ENCODE measurements at regions not wholly inside any gene's neighbourhood (a gene's known extent, or its start where the extent isn't known, plus 50 kb on each side); places are given as distances from the start of the nearest gene placed in this dataset.

GRCh38 chr17:34811561-34811960 is 149.7 kb downstream of the CCT6B start:
- TF ChIP-seq CTCF (IDR thresholded peaks at IDR 0.05; ENCODE audit: extremely low read depth, low read depth, low read length), result no peak
- Histone ChIP-seq H3K9me3 (ENCODE audit: low read depth, low read length) (no peaks in the 10 kb centered on the region), H3K4me2 (ENCODE audit: insufficient read depth, low read length) (no peak overlapping the region), H3K36me3 (ENCODE audit: insufficient read depth, low read length) (no peaks in the 10 kb centered on the region), H3K4me1 (ENCODE audit: insufficient read depth, low read length) (no peaks in the 10 kb centered on the region), H2AFZ (ENCODE audit: low read length) (no peak overlapping the region), H3K79me2 (ENCODE audit: insufficient read depth, low read length) (no peaks in the 10 kb centered on the region), H3K4me3 (ENCODE audit: insufficient read depth, low read length) (no peak overlapping the region), H3K27me3 (ENCODE audit: insufficient read depth, low read length) (no peaks in the 10 kb centered on the region), H4K20me1 (ENCODE audit: insufficient read depth, low read length) (no peaks in the 10 kb centered on the region), H3K27ac (ENCODE audit: low read depth, low read length) (no peak overlapping the region)
- no peak for DNase-seq (ENCODE audit: insufficient read length, low spot score, missing footprints)

DNA sequence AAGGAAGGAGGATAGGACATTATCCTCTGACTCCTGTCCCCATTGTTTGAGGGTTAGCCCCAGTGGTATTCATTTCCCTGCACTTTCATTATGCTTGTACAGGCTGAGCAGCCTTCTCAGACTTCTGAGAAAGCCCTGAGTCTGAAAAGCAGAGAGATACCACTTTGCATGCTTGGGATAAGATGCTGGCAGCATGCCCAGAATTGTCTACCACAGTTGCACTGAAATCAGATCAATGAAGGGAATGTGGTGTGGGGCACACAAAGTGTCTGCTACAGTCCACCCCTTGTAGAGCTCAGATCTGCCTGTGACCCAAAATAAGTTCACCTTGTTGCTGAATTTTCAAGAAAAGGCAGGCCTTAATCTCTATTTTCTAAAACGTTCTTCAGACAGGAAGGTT is 160.6 kb downstream of the CCT6B start:
- Histone ChIP-seq H3K4me2 (ENCODE audit: insufficient read depth, low read length) (no peak overlapping the region), H2AFZ (ENCODE audit: low read length) (no peak overlapping the region), H3K79me2 (ENCODE audit: insufficient read depth, low read length) (no peaks in the 10 kb centered on the region), H3K4me3 (ENCODE audit: insufficient read depth, low read length) (no peak overlapping the region), H4K20me1 (ENCODE audit: insufficient read depth, low read length) (no peaks in the 10 kb centered on the region), H3K27me3 (ENCODE audit: insufficient read depth, low read length) (no peaks in the 10 kb centered on the region), H3K4me1 (ENCODE audit: insufficient read depth, low read length) (no peaks in the 10 kb centered on the region), H3K9me3 (ENCODE audit: low read depth, low read length) (no peaks in the 10 kb centered on the region), H3K27ac (ENCODE audit: low read depth, low read length) (no peak overlapping the region), H3K36me3 (ENCODE audit: insufficient read depth, low read length) (no peaks in the 10 kb centered on the region)
- no peak for TF ChIP-seq CTCF (IDR thresholded peaks at IDR 0.05; ENCODE audit: extremely low read depth, low read depth, low read length)
- DNase-seq (ENCODE audit: insufficient read length, low spot score, missing footprints), result no peak

- H3K79me2 ChIP-seq (ENCODE audit: insufficient read depth, low read length), result no peaks in the 10 kb centered on the region
- H3K27ac ChIP-seq (ENCODE audit: low read depth, low read length), result no peak overlapping the region
- H3K4me1 ChIP-seq (ENCODE audit: insufficient read depth, low read length), result no peaks in the 10 kb centered on the region
- H3K4me3 ChIP-seq (ENCODE audit: insufficient read depth, low read length), result no peak overlapping the region
- H3K27me3 ChIP-seq (ENCODE audit: insufficient read depth, low read length), result no peaks in the 10 kb centered on the region
- no peak overlapping the region for H3K4me2 ChIP-seq (ENCODE audit: insufficient read depth, low read length)
- H2AFZ ChIP-seq (ENCODE audit: low read length), result no peak overlapping the region
- no peaks in the 10 kb centered on the region for H4K20me1 ChIP-seq (ENCODE audit: insufficient read depth, low read length)
- TF ChIP-seq CTCF (IDR thresholded peaks at IDR 0.05; ENCODE audit: extremely low read depth, low read depth, low read length), result no peak
- DNase-seq (ENCODE audit: insufficient read length, low spot score, missing footprints), result no peak
- no peaks in the 10 kb centered on the region for H3K36me3 ChIP-seq (ENCODE audit: insufficient read depth, low read length)
- H3K9me3 ChIP-seq (ENCODE audit: low read depth, low read length), result no peaks in the 10 kb centered on the region
These were observed 161.5 kb downstream of the CCT6B start for GRCh38 chr17:34799751-34800150.

DNA sequence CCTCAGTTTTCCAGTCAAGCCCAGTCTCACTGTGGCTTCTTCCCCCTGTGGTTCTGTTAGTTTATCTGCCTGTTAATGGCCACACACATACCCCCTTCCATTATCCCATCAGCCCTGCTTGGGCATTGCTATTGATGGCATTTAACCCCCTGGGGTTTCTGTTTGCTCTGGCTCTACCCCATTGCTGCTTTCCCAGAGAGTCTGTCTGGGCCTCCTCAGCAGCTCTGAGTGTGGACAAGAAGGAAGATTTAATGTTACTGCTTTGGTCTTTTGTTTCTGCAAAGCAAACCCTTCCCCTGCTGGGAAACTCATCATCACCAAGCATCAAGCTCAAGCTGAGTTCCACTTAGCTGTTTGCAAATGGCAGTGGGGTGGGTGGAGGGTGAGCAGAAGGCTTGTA is 162.7 kb downstream of the CCT6B start:
- no peaks in the 10 kb centered on the region for H3K27me3 ChIP-seq (ENCODE audit: insufficient read depth, low read length)
- H3K79me2 ChIP-seq (ENCODE audit: insufficient read depth, low read length), result no peaks in the 10 kb centered on the region
- no peak overlapping the region for H3K27ac ChIP-seq (ENCODE audit: low read depth, low read length)
- no peaks in the 10 kb centered on the region for H3K36me3 ChIP-seq (ENCODE audit: insufficient read depth, low read length)
- no peaks in the 10 kb centered on the region for H3K4me1 ChIP-seq (ENCODE audit: insufficient read depth, low read length)
- no peaks in the 10 kb centered on the region for H3K9me3 ChIP-seq (ENCODE audit: low read depth, low read length)
- H4K20me1 ChIP-seq (ENCODE audit: insufficient read depth, low read length), result no peaks in the 10 kb centered on the region
- H3K4me2 ChIP-seq (ENCODE audit: insufficient read depth, low read length), result no peak overlapping the region
- no peak overlapping the region for H3K4me3 ChIP-seq (ENCODE audit: insufficient read depth, low read length)
- TF ChIP-seq CTCF (IDR thresholded peaks at IDR 0.05; ENCODE audit: extremely low read depth, low read depth, low read length), result no peak
- H2AFZ ChIP-seq (ENCODE audit: low read length), result no peak overlapping the region
- no peak for DNase-seq (ENCODE audit: insufficient read length, low spot score, missing footprints)

All from osteoblast (primary cell).